ENCODE measurements at regions not wholly inside any gene's neighbourhood (a gene's known extent, or its start where the extent isn't known, plus 50 kb on each side); places are given as distances from the start of the nearest gene placed in this dataset.
A peak's percentile ranks its signal among the peaks of the same experiment; 100 is the strongest.

GRCh38 chr2:217138284-217138683, 278.4 kb upstream of the TNP1 start:
- DNase-seq (ENCODE audit: low read depth), result no peak
- Mint-ChIP-seq H3K9me3 (ENCODE audit: unreplicated experiment) (peaks cover 16% of the 10 kb centered on the region), H3K27ac (ENCODE audit: unreplicated experiment) (no peak overlapping the region), H3K4me3 (ENCODE audit: unreplicated experiment) (no peak overlapping the region), H3K4me1 (ENCODE audit: low read depth, unreplicated experiment) (no peaks in the 10 kb centered on the region), H3K27me3 (ENCODE audit: low read depth, unreplicated experiment) (no peaks in the 10 kb centered on the region), H3K36me3 (ENCODE audit: low read depth, unreplicated experiment) (peaks cover 4% of the 10 kb centered on the region)
- Histone ChIP-seq H3K27ac (ENCODE audit: low read depth, low read length) (no peak overlapping the region), H3K4me3 (ENCODE audit: insufficient read depth, low read depth, low read length) (no peak overlapping the region), H3K27me3 (ENCODE audit: insufficient read depth, low read length) (no peaks in the 10 kb centered on the region), H3K9ac (ENCODE audit: low read length) (no peak overlapping the region), H3K36me3 (ENCODE audit: insufficient read depth, low read length) (no peaks in the 10 kb centered on the region), H3K4me2 (ENCODE audit: low read length) (no peak overlapping the region), H2AFZ (ENCODE audit: low read depth, low read length) (no peak overlapping the region), H3K4me1 (ENCODE audit: insufficient read depth, low read length) (no peaks in the 10 kb centered on the region), H4K20me1 (ENCODE audit: insufficient read depth, low read length) (no peaks in the 10 kb centered on the region), H3K79me2 (ENCODE audit: insufficient read depth, low read length) (no peaks in the 10 kb centered on the region), H3K9me3 (ENCODE audit: insufficient read depth, low read depth, low read length) (peaks cover 8% of the 10 kb centered on the region)
- no peak for TF ChIP-seq CTCF (IDR thresholded peaks at IDR 0.05; ENCODE audit: insufficient read depth, low read depth, low read length)
- no peak for TF ChIP-seq EZH2 (IDR thresholded peaks at IDR 0.05; ENCODE audit: insufficient read depth, low read length)
- FAIRE-seq, result no peak

GRCh38 chr2:217127744-217128143, 267.9 kb upstream of the TNP1 start:
- H3K36me3 ChIP-seq (ENCODE audit: insufficient read depth, low read length), result no peaks in the 10 kb centered on the region
- TF ChIP-seq CTCF (IDR thresholded peaks at IDR 0.05; ENCODE audit: insufficient read depth, low read depth, low read length) (no peak), EZH2 (IDR thresholded peaks at IDR 0.05; ENCODE audit: insufficient read depth, low read length) (no peak)
- H3K4me2 ChIP-seq (ENCODE audit: low read length), result no peak overlapping the region
- H3K79me2 ChIP-seq (ENCODE audit: insufficient read depth, low read length), result no peaks in the 10 kb centered on the region
- H3K27me3 ChIP-seq (ENCODE audit: insufficient read depth, low read length), result peaks cover 5% of the 10 kb centered on the region
- H3K27ac ChIP-seq (ENCODE audit: low read depth, low read length), result no peak overlapping the region
- no peaks in the 10 kb centered on the region for H3K36me3 Mint-ChIP-seq (ENCODE audit: low read depth, unreplicated experiment)
- H3K4me1 Mint-ChIP-seq (ENCODE audit: low read depth, unreplicated experiment), result peaks cover 15% of the 10 kb centered on the region
- peak overlapping the region; percentile 43 for H3K27ac Mint-ChIP-seq (ENCODE audit: unreplicated experiment)
- peaks cover 2% of the 10 kb centered on the region for H3K27me3 Mint-ChIP-seq (ENCODE audit: low read depth, unreplicated experiment)
- no peaks in the 10 kb centered on the region for H4K20me1 ChIP-seq (ENCODE audit: insufficient read depth, low read length)
- no peak overlapping the region for H3K4me3 Mint-ChIP-seq (ENCODE audit: unreplicated experiment)
- H3K4me1 ChIP-seq (ENCODE audit: insufficient read depth, low read length), result no peaks in the 10 kb centered on the region
- no peak overlapping the region for H3K9ac ChIP-seq (ENCODE audit: low read length)
- no peak overlapping the region for H2AFZ ChIP-seq (ENCODE audit: low read depth, low read length)
- FAIRE-seq (no peak), DNase-seq (ENCODE audit: low read depth) (peak; percentile 50)
- H3K9me3 ChIP-seq (ENCODE audit: insufficient read depth, low read depth, low read length), result no peaks in the 10 kb centered on the region
- peaks cover 5% of the 10 kb centered on the region for H3K9me3 Mint-ChIP-seq (ENCODE audit: unreplicated experiment)
- no peak overlapping the region for H3K4me3 ChIP-seq (ENCODE audit: insufficient read depth, low read depth, low read length)

- no peaks in the 10 kb centered on the region for H3K4me1 ChIP-seq (ENCODE audit: insufficient read depth, low read length)
- no peak for DNase-seq (ENCODE audit: low read depth)
- Mint-ChIP-seq H3K27me3 (ENCODE audit: low read depth, unreplicated experiment) (peaks cover 4% of the 10 kb centered on the region), H3K36me3 (ENCODE audit: low read depth, unreplicated experiment) (no peaks in the 10 kb centered on the region), H3K4me1 (ENCODE audit: low read depth, unreplicated experiment) (peaks cover 15% of the 10 kb centered on the region), H3K27ac (ENCODE audit: unreplicated experiment) (no peak overlapping the region), H3K4me3 (ENCODE audit: unreplicated experiment) (no peak overlapping the region), H3K9me3 (ENCODE audit: unreplicated experiment) (peaks cover 5% of the 10 kb centered on the region)
- no peak overlapping the region for H3K9ac ChIP-seq (ENCODE audit: low read length)
- H2AFZ ChIP-seq (ENCODE audit: low read depth, low read length), result no peak overlapping the region
- H3K79me2 ChIP-seq (ENCODE audit: insufficient read depth, low read length), result no peaks in the 10 kb centered on the region
- H3K36me3 ChIP-seq (ENCODE audit: insufficient read depth, low read length), result no peaks in the 10 kb centered on the region
- H3K4me2 ChIP-seq (ENCODE audit: low read length), result no peak overlapping the region
- no peak for FAIRE-seq
- no peaks in the 10 kb centered on the region for H4K20me1 ChIP-seq (ENCODE audit: insufficient read depth, low read length)
- H3K9me3 ChIP-seq (ENCODE audit: insufficient read depth, low read depth, low read length), result no peaks in the 10 kb centered on the region
- TF ChIP-seq CTCF (IDR thresholded peaks at IDR 0.05; ENCODE audit: insufficient read depth, low read depth, low read length) (no peak), EZH2 (IDR thresholded peaks at IDR 0.05; ENCODE audit: insufficient read depth, low read length) (no peak)
- H3K4me3 ChIP-seq (ENCODE audit: insufficient read depth, low read depth, low read length), result no peak overlapping the region
- peaks cover 5% of the 10 kb centered on the region for H3K27me3 ChIP-seq (ENCODE audit: insufficient read depth, low read length)
- no peak overlapping the region for H3K27ac ChIP-seq (ENCODE audit: low read depth, low read length)
These were observed 265.1 kb upstream of the TNP1 start for GRCh38 chr2:217125014-217125413.
